Adipocyte (in vitro differentiated cells): ENCODE measurements at regions not wholly inside any gene's neighbourhood (a gene's known extent, or its start where the extent isn't known, plus 50 kb on each side); places are given as distances from the start of the nearest gene placed in this dataset.

Experiments
- DNase-seq: peaks from one replicate; pipeline ENCODE4 v3.0.0-alpha.2; 2015; ENCODE audit warnings: low read depth
- H3K27me3 ChIP-seq: replicated peaks from 2 replicates; pipeline ENCODE4 v1.7.0; 2013; ENCODE audit warnings: mild to moderate bottlenecking, low read length, moderate library complexity; ENCODE audit not compliant: control insufficient read depth, insufficient read depth
- H3K36me3 ChIP-seq: 2 replicates; pipeline ENCODE4 v1.7.0; 2013; ENCODE audit warnings: low read length, mild to moderate bottlenecking, moderate library complexity; ENCODE audit not compliant: control insufficient read depth, insufficient read depth, severe bottlenecking
- H3K4me1 ChIP-seq: 2 replicates; pipeline ENCODE4 v1.7.0; 2013; ENCODE audit warnings: mild to moderate bottlenecking, low read length, moderate library complexity; ENCODE audit not compliant: control insufficient read depth, insufficient read depth
- H3K4me3 ChIP-seq: 2 replicates; pipeline ENCODE4 v1.7.0; 2013; ENCODE audit warnings: mild to moderate bottlenecking, low read length, moderate library complexity
- H3K9ac ChIP-seq: 2 replicates; pipeline ENCODE4 v1.7.0; 2013; ENCODE audit warnings: mild to moderate bottlenecking, low read length, moderate library complexity
- H3K9me3 ChIP-seq: 2 replicates; pipeline ENCODE4 v1.7.0; 2013; ENCODE audit warnings: mild to moderate bottlenecking, low read length, moderate library complexity; ENCODE audit not compliant: control insufficient read depth

GRCh38 chr4:111873801-111874200, 271.5 kb upstream of the FAM241A start:
- DNase-seq, result no peak
- peaks cover 5% of the 10 kb centered on the region for H3K27me3 ChIP-seq
- no peaks in the 10 kb centered on the region for H3K4me1 ChIP-seq
- no peaks in the 10 kb centered on the region for H3K9me3 ChIP-seq
- H3K9ac ChIP-seq, result no peak overlapping the region
- no peaks in the 10 kb centered on the region for H3K36me3 ChIP-seq
- H3K4me3 ChIP-seq, result no peak overlapping the region

- no peak overlapping the region for H3K4me3 ChIP-seq
- H3K36me3 ChIP-seq, result no peaks in the 10 kb centered on the region
- H3K9ac ChIP-seq, result no peak overlapping the region
- DNase-seq, result no peak
- no peaks in the 10 kb centered on the region for H3K4me1 ChIP-seq
- no peaks in the 10 kb centered on the region for H3K9me3 ChIP-seq
- H3K27me3 ChIP-seq, result peaks cover 2% of the 10 kb centered on the region
Measured at GRCh38 chr4:111879539-111879938, 265.7 kb upstream of the FAM241A start.

GRCh38 chr4:111880116-111880515, 265.1 kb upstream of the FAM241A start:
- Histone ChIP-seq H3K9ac (no peak overlapping the region), H3K36me3 (no peaks in the 10 kb centered on the region), H3K9me3 (no peaks in the 10 kb centered on the region), H3K4me1 (no peaks in the 10 kb centered on the region), H3K27me3 (peaks cover 2% of the 10 kb centered on the region), H3K4me3 (no peak overlapping the region)
- no peak for DNase-seq

- Histone ChIP-seq H3K4me3 (no peak overlapping the region), H3K4me1 (no peaks in the 10 kb centered on the region), H3K36me3 (no peaks in the 10 kb centered on the region), H3K9me3 (no peaks in the 10 kb centered on the region), H3K9ac (no peak overlapping the region), H3K27me3 (no peaks in the 10 kb centered on the region)
- no peak for DNase-seq
Measured at GRCh38 chr4:111883557-111883999, 261.7 kb upstream of the FAM241A start.

GRCh38 chr4:111890412-111890811, 254.8 kb upstream of the FAM241A start:
- H3K9me3 ChIP-seq, result peaks cover 8% of the 10 kb centered on the region
- no peak overlapping the region for H3K9ac ChIP-seq
- DNase-seq, result no peak
- H3K36me3 ChIP-seq, result no peaks in the 10 kb centered on the region
- no peaks in the 10 kb centered on the region for H3K4me1 ChIP-seq
- H3K4me3 ChIP-seq, result no peak overlapping the region
- no peaks in the 10 kb centered on the region for H3K27me3 ChIP-seq

- no peaks in the 10 kb centered on the region for H3K9me3 ChIP-seq
- peaks cover 3% of the 10 kb centered on the region for H3K4me1 ChIP-seq
- DNase-seq, result no peak
- no peaks in the 10 kb centered on the region for H3K36me3 ChIP-seq
- no peak overlapping the region for H3K9ac ChIP-seq
- H3K27me3 ChIP-seq, result no peaks in the 10 kb centered on the region
- H3K4me3 ChIP-seq, result no peak overlapping the region
Measured at GRCh38 chr4:111905511-111905910, 239.7 kb upstream of the FAM241A start.

- no peaks in the 10 kb centered on the region for H3K9me3 ChIP-seq
Measured at GRCh38 chr4:111919639-111920038, 225.6 kb upstream of the FAM241A start.

GRCh38 chr4:111921714-111922113, 223.5 kb upstream of the FAM241A start:
- no peak for DNase-seq
- H3K9ac ChIP-seq, result no peak overlapping the region
- H3K27me3 ChIP-seq, result no peaks in the 10 kb centered on the region
- no peaks in the 10 kb centered on the region for H3K9me3 ChIP-seq
- no peak overlapping the region for H3K4me3 ChIP-seq
- no peaks in the 10 kb centered on the region for H3K36me3 ChIP-seq
- H3K4me1 ChIP-seq, result no peaks in the 10 kb centered on the region

More at GRCh38 chr4:111919639-111920038, 225.6 kb upstream of the FAM241A start:
- DNase-seq, result no peak
- H3K36me3 ChIP-seq, result no peaks in the 10 kb centered on the region
- no peaks in the 10 kb centered on the region for H3K27me3 ChIP-seq
- no peaks in the 10 kb centered on the region for H3K4me1 ChIP-seq
- H3K9ac ChIP-seq, result no peak overlapping the region
- H3K4me3 ChIP-seq, result no peak overlapping the region

- no peaks in the 10 kb centered on the region for H3K27me3 ChIP-seq
- H3K4me1 ChIP-seq, result no peaks in the 10 kb centered on the region
- no peaks in the 10 kb centered on the region for H3K36me3 ChIP-seq
- H3K9me3 ChIP-seq, result no peaks in the 10 kb centered on the region
- no peak for DNase-seq
- H3K4me3 ChIP-seq, result no peak overlapping the region
- H3K9ac ChIP-seq, result no peak overlapping the region
Measured at GRCh38 chr4:111923786-111924185, 221.5 kb upstream of the FAM241A start.

GRCh38 chr4:111924696-111925095, 220.6 kb upstream of the FAM241A start:
- H3K4me1 ChIP-seq, result no peaks in the 10 kb centered on the region
- H3K4me3 ChIP-seq, result no peak overlapping the region
- H3K9ac ChIP-seq, result no peak overlapping the region
- H3K9me3 ChIP-seq, result no peaks in the 10 kb centered on the region
- no peaks in the 10 kb centered on the region for H3K27me3 ChIP-seq
- DNase-seq, result no peak
- H3K36me3 ChIP-seq, result no peaks in the 10 kb centered on the region

GRCh38 chr4:111930659-111931058, 214.6 kb upstream of the FAM241A start:
- Histone ChIP-seq H3K9me3 (no peaks in the 10 kb centered on the region), H3K9ac (no peak overlapping the region), H3K27me3 (no peaks in the 10 kb centered on the region), H3K4me3 (no peak overlapping the region), H3K36me3 (no peaks in the 10 kb centered on the region), H3K4me1 (no peaks in the 10 kb centered on the region)
- DNase-seq, result no peak

GRCh38 chr4:111933703-111934102, 211.6 kb upstream of the FAM241A start:
- no peaks in the 10 kb centered on the region for H3K4me1 ChIP-seq
- H3K36me3 ChIP-seq, result no peaks in the 10 kb centered on the region
- H3K9ac ChIP-seq, result no peak overlapping the region
- no peak overlapping the region for H3K4me3 ChIP-seq
- H3K9me3 ChIP-seq, result no peaks in the 10 kb centered on the region
- no peak for DNase-seq
- H3K27me3 ChIP-seq, result no peaks in the 10 kb centered on the region
